MM.1S (cell line): ENCODE measurements at regions not wholly inside any gene's neighbourhood (a gene's known extent, or its start where the extent isn't known, plus 50 kb on each side); places are given as distances from the start of the nearest gene placed in this dataset.

Experiments
- DNase-seq: peaks from one replicate; pipeline ENCODE4 v3.0.0-alpha.2; 2015
- H2AFZ ChIP-seq: fragments of 300-600 bp; sonication (generic); 2 replicates; pipeline ENCODE4 v1.6.0; 2016; ENCODE audit warnings: antibody characterized with exemption, low read length
- H3F3A ChIP-seq: fragments of 300-600 bp; sonication (generic); 2 replicates; pipeline ENCODE4 v1.6.1; 2016; ENCODE audit warnings: mild to moderate bottlenecking, antibody characterized with exemption, low read length, moderate library complexity, mixed read lengths; ENCODE audit not compliant: insufficient read depth
- H3K27ac ChIP-seq: fragments of 300-600 bp; sonication (generic); 2 replicates; pipeline ENCODE4 v1.5.1; 2016; ENCODE audit warnings: mild to moderate bottlenecking, low read length
- H3K27me3 ChIP-seq: fragments of 300-600 bp; sonication (generic); replicated peaks from 2 replicates; pipeline ENCODE4 v1.6.0; 2016; ENCODE audit warnings: low read length; ENCODE audit not compliant: insufficient read depth
- H3K36me3 ChIP-seq: fragments of 300-600 bp; sonication (generic); replicated peaks from 2 replicates; pipeline ENCODE4 v1.6.1; 2016; ENCODE audit warnings: mild to moderate bottlenecking, low read length, mixed read lengths; ENCODE audit not compliant: insufficient read depth
- H3K4me1 ChIP-seq: fragments of 300-600 bp; sonication (generic); 2 replicates; pipeline ENCODE4 v1.6.1; 2016; ENCODE audit warnings: low read length, mixed read lengths
- H3K4me2 ChIP-seq: fragments of 300-600 bp; sonication (generic); 2 replicates; pipeline ENCODE4 v1.6.0; 2016; ENCODE audit warnings: low read depth, low read length
- H3K4me3 ChIP-seq: fragments of 300-600 bp; sonication (generic); 2 replicates; pipeline ENCODE4 v1.5.1; 2016; ENCODE audit warnings: low read length, mixed read lengths
- H3K79me2 ChIP-seq: fragments of 300-600 bp; sonication (generic); 2 replicates; pipeline ENCODE4 v1.6.1; 2016; ENCODE audit warnings: mixed run types, low read length, mixed read lengths
- H3K9ac ChIP-seq: fragments of 300-600 bp; sonication (generic); 2 replicates; pipeline ENCODE4 v1.6.1; 2016; ENCODE audit warnings: low read length, mixed read lengths
- H3K9me2 ChIP-seq: fragments of 300-600 bp; sonication (generic); replicated peaks from 2 replicates; pipeline ENCODE4 v1.6.1; 2016; ENCODE audit warnings: mild to moderate bottlenecking, low read length, mixed read lengths; ENCODE audit not compliant: insufficient read depth
- H3K9me3 ChIP-seq: fragments of 300-600 bp; sonication (generic); replicated peaks from 2 replicates; pipeline ENCODE4 v1.6.1; 2016; ENCODE audit warnings: mild to moderate bottlenecking, low read length, mixed read lengths; ENCODE audit not compliant: insufficient read depth
- H4K20me1 ChIP-seq: fragments of 300-600 bp; sonication (generic); 2 replicates; pipeline ENCODE4 v1.6.1; 2016; ENCODE audit warnings: mild to moderate bottlenecking, low read length, moderate library complexity, mixed read lengths; ENCODE audit not compliant: insufficient read depth
- CTCF ChIP-seq: fragments of 300-600 bp; sonication (generic); IDR thresholded peaks from 2 replicates; pipeline ENCODE4 v1.5.1; 2016; ENCODE audit warnings: antibody characterized with exemption, low read length, mixed read lengths
- EZH2 ChIP-seq: fragments of 300-600 bp; sonication (generic); optimal IDR thresholded peaks from 2 replicates; pipeline ENCODE3; 2017; ENCODE audit warnings: low read depth, mild to moderate bottlenecking, antibody characterized with exemption, low read length, mixed read lengths
- EZH2phosphoT487 ChIP-seq: fragments of 300-600 bp; sonication (generic); IDR thresholded peaks from 2 replicates; pipeline ENCODE4 v1.6.1; 2018; ENCODE audit warnings: antibody characterized with exemption, low read length

- H3K4me3 ChIP-seq = no peak overlapping the region
- no peak overlapping the region for H3K4me2 ChIP-seq
- H3K36me3 ChIP-seq = no peaks in the 10 kb centered on the region
- no peak overlapping the region for H2AFZ ChIP-seq
- no peaks in the 10 kb centered on the region for H3K79me2 ChIP-seq
- no peaks in the 10 kb centered on the region for H3K9me3 ChIP-seq
- no peaks in the 10 kb centered on the region for H3K27me3 ChIP-seq
- no peaks in the 10 kb centered on the region for H3F3A ChIP-seq
- H3K4me1 ChIP-seq = no peaks in the 10 kb centered on the region
- H3K9ac ChIP-seq = no peak overlapping the region
- no peak for DNase-seq
- H4K20me1 ChIP-seq = no peaks in the 10 kb centered on the region
- no peaks in the 10 kb centered on the region for H3K9me2 ChIP-seq
- H3K27ac ChIP-seq = no peak overlapping the region
- TF ChIP-seq CTCF (no peak), EZH2 (no peak), EZH2phosphoT487 (no peak)
Measured at GRCh38 chr14:96997996-96998395, 200.8 kb downstream of the VRK1 start.

DNA sequence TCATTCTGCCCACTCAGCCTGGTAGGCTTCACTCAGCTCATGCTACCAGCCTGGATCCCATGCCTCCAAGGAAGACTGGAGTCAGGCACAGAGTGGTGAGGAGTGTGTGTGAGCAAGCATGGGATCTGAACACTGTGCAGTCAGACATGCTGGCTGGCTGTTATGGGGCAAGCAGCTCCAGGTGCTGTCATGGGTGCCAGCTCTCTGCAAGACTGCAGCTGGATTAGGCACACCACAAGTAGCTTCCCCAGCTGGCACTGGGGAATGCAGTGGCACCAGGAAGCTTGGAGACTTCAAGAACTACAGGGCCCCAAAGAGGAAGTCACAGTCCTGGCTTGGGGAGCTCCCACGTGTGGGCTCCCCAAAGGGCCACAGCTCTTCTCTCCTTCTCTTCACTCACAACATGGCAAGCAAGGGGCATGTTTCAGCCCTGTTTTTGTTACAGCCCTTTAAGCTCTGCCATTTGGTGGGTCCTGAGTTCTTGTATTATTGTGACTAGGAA is 202.5 kb downstream of the VRK1 start:
- no peak overlapping the region for H2AFZ ChIP-seq
- H3F3A ChIP-seq = no peaks in the 10 kb centered on the region
- no peaks in the 10 kb centered on the region for H3K27me3 ChIP-seq
- DNase-seq = no peak
- no peak overlapping the region for H3K9ac ChIP-seq
- no peaks in the 10 kb centered on the region for H3K9me2 ChIP-seq
- H3K4me1 ChIP-seq = no peaks in the 10 kb centered on the region
- TF ChIP-seq CTCF (no peak), EZH2 (no peak), EZH2phosphoT487 (no peak)
- no peaks in the 10 kb centered on the region for H3K36me3 ChIP-seq
- no peak overlapping the region for H3K27ac ChIP-seq
- H3K4me2 ChIP-seq = no peak overlapping the region
- H3K79me2 ChIP-seq = no peaks in the 10 kb centered on the region
- H4K20me1 ChIP-seq = no peaks in the 10 kb centered on the region
- H3K4me3 ChIP-seq = no peak overlapping the region
- H3K9me3 ChIP-seq = no peaks in the 10 kb centered on the region

DNA sequence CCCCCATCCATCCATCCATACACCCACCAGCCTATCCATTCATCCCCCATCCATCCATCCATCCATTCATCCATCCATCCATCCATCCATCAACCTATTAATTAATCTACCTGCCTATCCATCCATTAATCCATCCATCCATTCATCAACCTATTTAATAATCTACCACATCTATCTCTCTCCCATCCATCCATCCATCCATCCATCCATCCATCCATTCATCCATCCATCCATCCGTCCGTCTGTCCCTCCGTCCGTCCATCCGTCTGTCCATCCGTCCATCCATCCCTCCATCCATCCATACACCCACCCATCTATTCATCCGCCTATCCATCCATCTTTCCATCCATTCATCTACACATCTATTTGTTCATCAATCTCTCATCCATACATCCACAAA is 205.3 kb downstream of the VRK1 start:
- Histone ChIP-seq H3K9me3 (no peaks in the 10 kb centered on the region), H3F3A (no peaks in the 10 kb centered on the region), H3K27ac (no peak overlapping the region), H4K20me1 (no peaks in the 10 kb centered on the region), H2AFZ (no peak overlapping the region), H3K9ac (no peak overlapping the region), H3K27me3 (no peaks in the 10 kb centered on the region), H3K4me2 (no peak overlapping the region), H3K4me3 (no peak overlapping the region), H3K9me2 (no peaks in the 10 kb centered on the region), H3K79me2 (no peaks in the 10 kb centered on the region), H3K36me3 (no peaks in the 10 kb centered on the region), H3K4me1 (no peaks in the 10 kb centered on the region)
- TF ChIP-seq CTCF = no peak
- TF ChIP-seq EZH2phosphoT487 = no peak
- TF ChIP-seq EZH2 = no peak
- DNase-seq = no peak

- no peaks in the 10 kb centered on the region for H3K79me2 ChIP-seq
- no peak for TF ChIP-seq CTCF
- no peak for TF ChIP-seq EZH2
- no peak for TF ChIP-seq EZH2phosphoT487
- H3K4me1 ChIP-seq = no peaks in the 10 kb centered on the region
- no peak overlapping the region for H2AFZ ChIP-seq
- H3K9ac ChIP-seq = no peak overlapping the region
- H3K36me3 ChIP-seq = no peaks in the 10 kb centered on the region
- no peaks in the 10 kb centered on the region for H4K20me1 ChIP-seq
- H3K27ac ChIP-seq = no peak overlapping the region
- no peaks in the 10 kb centered on the region for H3F3A ChIP-seq
- no peaks in the 10 kb centered on the region for H3K27me3 ChIP-seq
- H3K4me2 ChIP-seq = no peak overlapping the region
- DNase-seq = no peak
- no peaks in the 10 kb centered on the region for H3K9me3 ChIP-seq
- no peak overlapping the region for H3K4me3 ChIP-seq
- H3K9me2 ChIP-seq = no peaks in the 10 kb centered on the region
Measured at GRCh38 chr14:97005934-97006333, 208.8 kb downstream of the VRK1 start.
